GM12872 (cell line): ENCODE measurements at regions not wholly inside any gene's neighbourhood (a gene's known extent, or its start where the extent isn't known, plus 50 kb on each side); places are given as distances from the start of the nearest gene placed in this dataset.

ENCODE experiments used
- CTCF ChIP-seq: IDR thresholded peaks from 3 replicates; pipeline ENCODE4 v1.5.1; 2011; ENCODE audit warnings: low read depth, mild to moderate bottlenecking, low read length, moderate library complexity; ENCODE audit not compliant: insufficient read depth

DNA sequence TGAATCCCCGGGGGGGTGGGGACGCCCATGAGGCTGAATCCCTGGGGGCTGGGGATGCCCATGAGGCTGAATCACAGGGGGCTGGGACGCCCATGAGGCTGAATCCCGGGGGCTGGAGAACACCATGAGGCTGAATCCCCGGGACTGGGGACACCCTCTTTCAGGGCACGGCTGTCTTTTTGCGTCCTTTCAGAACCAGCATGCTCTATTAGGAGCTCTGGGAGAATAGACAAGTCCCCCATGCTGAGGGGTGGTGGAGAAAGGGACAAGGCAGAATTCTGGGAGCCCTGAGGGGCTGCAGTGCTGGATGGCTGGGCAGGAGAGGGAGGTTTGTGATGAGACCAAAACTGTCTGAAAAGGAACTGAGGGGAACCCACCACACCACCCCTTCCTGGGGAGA lies 257.3 kb upstream of the TCERG1L start:
- TF ChIP-seq CTCF = no peak

GRCh38 chr10:131569851-131570715 lies 258.6 kb upstream of the TCERG1L start:
- TF ChIP-seq CTCF = no peak

DNA sequence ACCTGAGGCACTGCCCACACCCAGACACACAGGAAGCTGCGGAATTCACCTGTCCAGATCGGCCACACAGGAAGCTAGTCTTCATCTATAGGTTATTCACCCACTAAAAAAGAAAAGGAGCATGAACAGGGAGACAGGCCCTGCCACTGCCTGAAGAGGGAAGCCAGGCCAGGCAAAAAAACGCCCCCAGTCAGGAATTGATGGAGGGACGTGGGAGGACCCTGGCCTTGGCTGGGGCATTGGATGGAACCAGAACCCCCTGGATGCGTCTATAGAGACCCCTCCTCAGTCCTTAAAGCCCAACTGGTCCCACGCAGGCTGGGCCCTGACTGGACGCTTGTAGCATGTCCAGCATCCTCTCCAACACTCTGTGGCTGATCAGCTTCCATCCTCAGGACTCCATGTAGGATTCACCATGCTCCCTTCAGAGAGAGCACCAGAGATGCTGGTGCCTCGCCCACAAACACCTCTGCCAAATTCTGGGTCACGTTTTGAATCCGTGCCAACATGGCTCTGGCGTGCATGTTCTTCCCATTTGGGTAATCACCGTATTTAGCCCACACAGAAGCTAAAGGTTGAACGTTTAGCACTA lies 259.3 kb upstream of the TCERG1L start:
- no peak for TF ChIP-seq CTCF

GRCh38 chr10:131571346-131571745 lies 259.8 kb upstream of the TCERG1L start:
- no peak for TF ChIP-seq CTCF

GRCh38 chr10:131571865-131572264 lies 260.3 kb upstream of the TCERG1L start:
- TF ChIP-seq CTCF = no peak

GRCh38 chr10:131573256-131573655 lies 261.7 kb upstream of the TCERG1L start:
- TF ChIP-seq CTCF = no peak

GRCh38 chr10:131573707-131574106 lies 262.2 kb upstream of the TCERG1L start:
- no peak for TF ChIP-seq CTCF
